Coronary artery (tissue), 2 donors: ENCODE measurements at regions not wholly inside any gene's neighbourhood (a gene's known extent, or its start where the extent isn't known, plus 50 kb on each side); places are given as distances from the start of the nearest gene placed in this dataset.
"Not testable (repeated sequence)": the region's sequence is repeated elsewhere in the genome, so short reads cannot be mapped to it uniquely, and the experiment has no call there.

ENCODE experiments used
- DNase-seq: peaks from one replicate; pipeline ENCODE4 v3.0.0-alpha.2; 2017; ENCODE audit warnings: low spot score
- H3K27ac ChIP-seq, 2 donors: fragments of 200-600 bp; sonication (generic); one replicate each; pipeline ENCODE4 v1.5.1; 2016 to 2019
- H3K4me3 ChIP-seq: fragments of 200-600 bp; sonication (generic); 2 replicates; pipeline ENCODE4 v1.5.1; 2016; ENCODE audit warnings: mild to moderate bottlenecking, moderate library complexity
- CTCF ChIP-seq: fragments of 200-600 bp; sonication (generic); IDR thresholded peaks from one replicate; pipeline ENCODE4 v1.5.1; 2019; ENCODE audit warnings: antibody characterized with exemption

DNA sequence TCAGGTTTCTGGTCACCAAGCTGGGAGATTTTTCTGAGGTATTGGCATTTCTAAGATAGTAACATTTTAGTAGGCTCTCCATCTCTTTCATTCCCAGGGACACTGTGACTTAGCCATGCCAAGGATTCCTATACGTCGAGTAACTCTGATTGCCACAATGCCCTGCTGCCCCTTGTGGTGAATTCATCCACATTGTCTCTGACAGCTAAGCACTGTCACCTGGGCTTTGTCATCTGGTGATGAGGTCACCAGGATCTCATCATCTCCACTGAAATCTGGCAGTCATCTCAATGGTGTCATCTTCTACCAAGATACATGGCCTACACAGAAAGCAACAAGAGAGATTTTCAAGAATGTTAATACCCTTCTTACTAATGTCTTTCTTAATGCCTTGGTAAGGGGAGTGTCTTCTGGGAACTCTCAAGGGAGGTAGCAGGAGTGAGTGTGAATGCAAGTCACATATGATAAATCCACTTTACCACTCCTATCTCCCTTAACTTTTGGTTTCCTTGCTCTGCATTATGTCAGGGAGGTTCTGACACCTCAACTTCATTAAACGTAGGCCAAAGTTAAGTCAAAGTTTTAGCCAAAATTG lies 246.7 kb downstream of the CD109 start:
- no peak for TF ChIP-seq CTCF
- H3K4me3 ChIP-seq, result no peak overlapping the region
- no peak overlapping the region for H3K27ac ChIP-seq
- DNase-seq, result no peak

DNA sequence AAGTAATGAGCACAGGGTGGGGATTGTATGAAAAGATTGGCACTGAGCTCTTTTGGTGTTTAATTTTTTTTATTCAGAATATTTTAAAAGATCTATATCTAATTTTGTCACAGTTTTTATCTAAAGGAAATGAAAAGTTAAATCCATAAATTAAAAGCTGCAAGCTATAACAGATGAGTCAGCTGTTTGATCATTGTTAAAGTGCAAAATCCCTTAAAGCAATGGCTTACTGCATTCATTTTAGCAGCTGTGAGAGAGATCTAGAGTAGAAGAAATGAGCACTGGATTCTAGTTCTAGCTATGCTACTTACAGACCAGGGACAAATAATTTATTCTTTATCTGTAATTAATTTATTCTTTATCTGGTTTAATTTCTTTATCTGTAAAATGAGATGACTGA lies 245.9 kb downstream of the CD109 start:
- H3K27ac ChIP-seq, result no peak overlapping the region
- no peak for DNase-seq
- no peak for TF ChIP-seq CTCF
- no peak overlapping the region for H3K4me3 ChIP-seq

DNA sequence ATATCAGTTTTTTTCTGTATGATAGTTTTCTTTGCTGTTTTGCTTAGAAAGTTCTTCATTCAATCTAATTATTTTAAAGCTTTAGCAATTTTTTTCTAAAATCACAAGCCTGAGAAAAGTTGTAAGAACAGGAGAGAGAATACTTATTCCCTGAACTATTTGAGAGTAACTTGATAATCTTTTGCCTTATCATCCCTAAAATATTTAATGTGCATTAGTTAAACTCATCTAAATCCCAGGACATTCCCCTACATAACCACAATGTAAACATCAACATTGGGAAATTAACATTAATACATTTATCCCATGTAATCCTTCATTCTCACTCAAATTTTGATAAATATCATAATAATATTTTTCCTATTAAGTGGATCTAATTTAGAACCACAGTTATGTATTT lies 241.8 kb downstream of the CD109 start:
- Histone ChIP-seq H3K27ac (no peak overlapping the region), H3K4me3 (no peak overlapping the region)
- TF ChIP-seq CTCF, result no peak
- no peak for DNase-seq

- Histone ChIP-seq H3K4me3 (no peak overlapping the region), H3K27ac (no peak overlapping the region)
- no peak for DNase-seq
- TF ChIP-seq CTCF, result no peak
Observed at GRCh38 chr6:73932866-73933265, 236.9 kb downstream of the CD109 start.

GRCh38 chr6:73929405-73929804 lies 233.4 kb downstream of the CD109 start:
- TF ChIP-seq CTCF, result no peak
- H3K4me3 ChIP-seq, result no peak overlapping the region
- DNase-seq, result no peak
- no peak overlapping the region for H3K27ac ChIP-seq

DNA sequence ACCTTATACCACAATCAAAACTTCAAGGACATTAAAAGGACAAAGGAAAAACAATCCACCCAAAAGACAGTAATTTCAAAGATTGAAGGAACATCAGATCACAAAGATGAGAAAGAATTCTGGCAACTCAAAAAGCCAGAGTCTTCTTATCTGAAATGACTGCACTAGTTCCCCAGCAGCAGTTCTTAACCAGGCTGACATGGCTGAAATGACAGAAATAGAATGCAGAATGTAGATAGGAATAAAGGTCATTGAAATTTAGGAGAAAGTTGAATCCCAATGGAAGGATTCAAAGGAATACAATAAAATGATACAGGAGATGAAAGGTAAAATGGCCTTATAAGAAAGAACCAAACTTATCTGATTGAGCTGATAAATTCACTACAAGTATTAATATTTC lies 231.4 kb downstream of the CD109 start:
- TF ChIP-seq CTCF, result no peak

DNA sequence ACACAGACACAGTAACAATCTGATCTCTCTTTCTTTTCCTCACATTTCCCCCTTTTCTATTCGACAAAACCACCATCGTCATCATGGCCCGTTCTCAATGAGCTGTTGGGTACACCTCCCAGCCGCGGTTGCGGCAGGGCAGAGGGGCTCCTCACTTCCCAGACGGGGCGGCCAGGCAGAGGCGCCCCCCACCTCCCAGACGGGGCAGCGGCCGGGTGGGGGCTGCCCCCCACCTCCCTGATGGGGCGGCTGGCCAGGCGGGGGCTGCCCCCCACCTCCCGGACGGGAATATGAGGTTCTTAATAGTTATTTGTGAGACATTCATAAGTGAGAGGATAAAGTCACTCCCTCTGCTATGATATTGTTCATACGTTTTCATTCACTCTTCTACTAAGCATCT lies 229.7 kb downstream of the CD109 start:
- not testable (repeated sequence) for H3K27ac ChIP-seq, DNase-seq

More for the DNA sequence above, 231.4 kb downstream of the CD109 start:
- DNase-seq, result no peak
- H3K4me3 ChIP-seq, result no peak overlapping the region
- no peak overlapping the region for H3K27ac ChIP-seq

More for the DNA sequence above, 229.7 kb downstream of the CD109 start:
- H3K4me3 ChIP-seq, result not testable (repeated sequence)
